HG03565 (cell line): ENCODE measurements at regions not wholly inside any gene's neighbourhood (a gene's known extent, or its start where the extent isn't known, plus 50 kb on each side); places are given as distances from the start of the nearest gene placed in this dataset.
"Not testable (repeated sequence)": the region's sequence is repeated elsewhere in the genome, so short reads cannot be mapped to it uniquely, and the experiment has no call there.

Experiments used
- ATAC-seq: cut with Tn5 transposase; IDR thresholded peaks from one replicate; pipeline ENCODE4 v1.9.1; 2021; ENCODE audit warnings: mild to moderate bottlenecking, moderate library complexity; ENCODE audit not compliant: unreplicated experiment

GRCh38 chr1:168825129-168825528, 96.1 kb upstream of the DPT start:
- ATAC-seq, result no peak

GRCh38 chr1:168825820-168826219, 96.8 kb upstream of the DPT start:
- ATAC-seq, result no peak

DNA sequence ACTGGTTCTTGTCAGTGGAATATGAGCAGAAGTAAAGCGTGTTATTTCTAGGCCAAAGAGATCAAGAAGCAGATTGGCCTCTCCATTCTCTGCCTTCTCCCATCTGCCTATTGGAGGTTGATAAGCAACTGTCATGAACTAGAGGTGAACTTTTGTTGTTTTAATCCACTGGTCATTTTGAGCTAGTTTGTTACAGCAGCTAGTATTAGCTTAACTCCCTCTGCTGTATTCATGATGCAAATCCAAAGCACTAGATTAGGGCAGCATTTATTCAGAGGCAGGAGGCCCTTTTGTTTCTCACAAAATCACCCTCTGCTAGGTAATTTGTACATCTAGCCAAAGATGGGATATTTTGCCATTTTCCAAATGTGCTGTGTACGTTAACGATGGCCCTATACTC, 97.3 kb upstream of the DPT start:
- ATAC-seq, result no peak

GRCh38 chr1:168827557-168827956, 98.6 kb upstream of the DPT start:
- no peak for ATAC-seq

DNA sequence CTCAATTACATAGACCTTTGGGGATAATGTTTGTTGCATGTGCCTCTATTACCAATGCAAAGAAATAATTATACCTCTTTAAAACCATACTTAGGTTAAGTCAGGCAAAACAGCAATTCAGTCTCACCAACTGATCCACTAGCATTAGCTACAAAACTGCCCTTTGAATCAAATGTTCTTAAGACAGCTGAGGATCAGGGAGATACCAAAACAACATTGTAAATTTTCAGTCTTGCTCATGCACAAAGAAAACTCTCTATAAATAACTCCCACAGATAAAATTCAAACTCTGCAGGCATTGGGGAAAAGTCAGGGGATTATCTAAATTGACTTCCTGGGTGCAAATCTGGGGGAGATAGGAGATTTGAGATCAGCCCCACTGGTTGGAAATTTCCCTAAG, 100.9 kb upstream of the DPT start:
- ATAC-seq, result no peak

DNA sequence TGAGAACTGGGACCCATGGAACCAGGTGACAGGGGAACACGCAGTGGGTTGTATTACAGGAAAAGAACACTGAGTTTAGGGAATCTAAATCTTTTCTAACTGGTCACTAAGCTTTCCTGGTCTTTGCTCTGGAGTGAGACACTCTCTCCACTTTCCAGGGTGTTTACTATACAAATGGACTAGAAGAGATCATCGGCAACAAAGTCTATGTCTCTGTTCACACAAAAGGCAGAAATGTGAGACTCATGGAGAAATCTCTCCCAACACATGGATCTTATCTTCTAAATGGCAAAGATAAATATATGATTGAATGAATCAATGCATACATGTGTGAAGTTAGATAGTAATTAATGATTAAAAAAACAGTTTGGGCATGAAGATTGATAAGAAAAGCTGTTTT, 101.6 kb upstream of the DPT start:
- no peak for ATAC-seq

DNA sequence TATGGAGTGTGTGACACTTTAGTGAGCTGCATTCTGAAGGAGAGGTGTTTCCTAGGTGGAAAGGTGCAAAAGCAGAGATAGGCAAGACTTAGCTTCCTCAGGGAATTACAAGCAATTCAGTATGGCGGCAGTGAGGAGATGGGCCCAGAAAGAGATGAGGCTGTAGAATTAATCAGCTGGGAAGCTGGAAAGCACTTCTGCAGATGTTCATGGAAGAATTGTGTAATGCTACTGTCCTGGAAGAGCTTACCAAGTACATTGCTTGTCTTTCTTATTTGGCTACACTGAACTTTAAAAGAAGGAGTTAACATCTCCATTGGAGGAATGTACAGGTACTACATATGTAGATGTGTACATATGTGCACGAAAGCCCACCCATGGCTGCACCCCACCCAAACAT, 103.7 kb upstream of the DPT start:
- no peak for ATAC-seq

DNA sequence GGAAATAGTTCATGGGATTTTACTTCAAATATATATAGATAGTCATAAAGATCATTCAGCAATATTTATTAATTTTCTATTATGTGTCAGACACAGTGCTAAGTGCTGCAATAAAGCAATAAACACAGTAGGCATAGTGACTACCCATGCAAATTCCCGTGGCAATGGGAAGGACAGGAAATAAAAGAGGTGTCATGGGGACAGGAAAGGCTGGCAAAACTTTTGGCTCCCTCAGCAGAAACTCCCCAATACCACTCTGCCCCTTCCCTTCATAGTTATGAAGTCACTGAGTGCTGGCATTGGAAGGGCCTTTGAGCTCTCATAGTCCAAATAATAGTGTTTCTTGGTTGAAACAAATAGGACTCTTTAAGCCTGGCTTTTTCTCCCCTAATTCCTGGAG, 104.4 kb upstream of the DPT start:
- no peak for ATAC-seq

DNA sequence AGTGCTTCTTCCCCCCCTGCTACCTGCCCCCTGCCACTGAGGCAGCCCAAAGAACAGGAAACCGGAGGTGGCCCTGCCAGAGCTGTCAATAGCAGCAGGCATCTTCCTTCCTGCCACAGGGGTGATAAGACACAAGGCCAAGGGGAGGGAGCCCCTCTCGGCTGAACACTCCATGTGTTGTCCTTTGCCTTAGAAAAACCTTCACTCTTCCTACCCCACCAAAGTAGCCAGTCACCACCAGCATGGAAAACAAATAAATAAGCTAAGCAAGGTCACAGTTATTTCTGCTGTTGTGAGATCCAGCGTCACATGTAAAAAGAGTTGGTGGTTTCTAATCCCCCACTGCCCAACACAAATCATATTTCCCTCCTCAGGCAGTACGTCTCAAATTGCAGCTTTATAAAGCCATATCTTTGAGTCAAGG, 104.8 kb upstream of the DPT start:
- no peak for ATAC-seq

DNA sequence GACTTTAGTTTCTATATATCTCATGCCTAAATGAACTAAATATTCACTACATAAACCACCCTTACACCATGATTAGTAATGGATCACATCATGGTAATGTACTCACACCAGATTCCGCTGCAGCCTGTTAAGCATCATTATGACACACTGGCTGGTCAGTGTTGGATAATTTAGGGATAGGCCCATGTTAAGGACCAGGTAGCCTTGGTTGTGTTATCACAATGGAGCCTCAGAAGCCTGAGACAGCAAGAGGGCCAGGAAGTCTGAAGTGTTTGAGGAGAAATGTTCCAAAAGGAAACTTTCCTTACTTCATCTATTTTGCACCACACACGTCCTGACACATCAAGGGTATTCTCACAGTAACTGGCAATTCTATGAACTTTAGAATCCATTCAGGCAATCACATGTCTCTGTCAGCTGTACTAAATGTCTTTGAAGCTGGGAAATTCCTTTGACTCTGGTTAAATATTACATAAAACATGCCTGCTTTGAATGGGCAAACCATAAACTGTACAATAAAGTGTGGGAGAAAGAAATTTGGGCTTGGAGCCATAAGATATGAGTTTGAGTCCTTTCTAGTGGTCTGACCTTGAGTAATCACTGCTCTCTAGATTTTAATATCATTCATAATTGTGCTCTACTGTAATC, 105.3 kb upstream of the DPT start:
- ATAC-seq, result no peak

DNA sequence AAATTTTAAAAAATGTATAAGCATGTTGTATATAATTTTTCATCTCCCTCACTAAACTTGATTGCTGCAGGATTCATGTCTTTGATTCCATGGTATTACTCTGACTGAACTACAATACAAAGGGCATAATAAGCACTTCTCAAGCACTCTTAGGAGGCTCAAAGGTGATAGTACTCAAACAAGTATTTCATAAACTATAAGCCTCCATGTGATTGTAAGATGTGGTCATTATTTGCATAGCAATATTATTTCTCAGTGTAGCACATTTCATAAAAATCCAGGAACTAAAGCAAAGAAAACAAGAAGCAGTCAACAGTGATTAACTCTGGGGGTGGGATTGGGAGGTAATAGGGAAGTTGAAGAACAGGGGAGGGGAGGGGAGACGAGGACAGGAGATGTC, 106.2 kb upstream of the DPT start:
- no peak for ATAC-seq

DNA sequence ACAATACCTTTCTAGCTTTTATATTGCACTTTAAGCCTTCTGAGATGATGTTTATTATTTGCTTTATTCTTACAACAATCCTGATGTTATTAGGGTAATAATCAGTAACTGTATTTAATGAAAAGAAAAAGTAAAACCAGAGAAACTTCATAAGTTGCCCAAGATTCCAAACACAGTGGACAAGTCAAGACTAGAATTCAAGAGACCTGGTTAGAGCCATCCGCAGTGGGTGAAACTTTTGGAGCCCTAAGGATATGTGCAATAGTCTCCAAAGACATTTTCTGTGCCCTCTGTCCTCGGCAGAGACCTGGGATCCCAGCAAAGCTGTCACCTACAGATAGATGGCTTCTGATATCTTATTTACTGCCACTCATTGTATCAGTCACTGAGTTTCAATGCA, 106.8 kb upstream of the DPT start:
- ATAC-seq, result no peak

DNA sequence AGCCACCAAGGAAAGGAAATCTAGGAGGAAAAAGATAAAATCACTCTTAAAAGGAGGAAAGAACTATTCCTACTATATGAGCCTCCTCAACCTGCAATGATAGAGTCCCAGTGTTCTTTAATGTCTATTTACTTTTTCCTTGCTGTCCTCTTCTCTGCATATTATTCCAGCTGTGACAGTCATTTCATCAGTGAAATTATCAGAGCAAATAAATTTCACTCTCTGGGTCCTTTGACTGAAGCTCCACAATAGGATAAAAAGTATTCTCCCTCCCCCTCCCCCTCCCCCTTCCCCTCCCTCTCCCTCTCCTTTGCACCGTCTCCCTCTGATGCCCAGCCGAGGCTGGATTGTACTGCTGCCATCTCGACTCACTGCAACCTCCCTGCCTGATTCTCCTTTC, 107.5 kb upstream of the DPT start:
- ATAC-seq, result no peak

GRCh38 chr1:168837230-168837629, 108.2 kb upstream of the DPT start:
- ATAC-seq, result not testable (repeated sequence)

DNA sequence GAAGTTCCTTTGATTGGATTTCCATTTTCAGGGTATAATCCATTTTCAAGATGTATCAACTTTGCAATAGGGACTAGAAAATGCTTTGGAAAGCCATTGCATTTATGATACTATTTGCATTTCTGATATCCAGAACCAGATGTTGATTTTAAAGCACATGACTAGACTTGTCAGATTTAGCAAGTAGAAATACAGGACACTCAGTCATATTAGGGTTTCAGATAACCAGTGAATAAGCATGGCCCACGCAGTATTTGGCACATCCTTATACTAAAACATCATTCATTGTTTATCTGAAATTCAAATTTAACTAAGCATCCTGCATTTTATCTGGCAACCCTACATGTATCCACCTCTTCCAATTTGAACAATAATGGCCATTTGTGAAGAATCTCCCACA, 113.3 kb upstream of the DPT start:
- ATAC-seq, result no peak

DNA sequence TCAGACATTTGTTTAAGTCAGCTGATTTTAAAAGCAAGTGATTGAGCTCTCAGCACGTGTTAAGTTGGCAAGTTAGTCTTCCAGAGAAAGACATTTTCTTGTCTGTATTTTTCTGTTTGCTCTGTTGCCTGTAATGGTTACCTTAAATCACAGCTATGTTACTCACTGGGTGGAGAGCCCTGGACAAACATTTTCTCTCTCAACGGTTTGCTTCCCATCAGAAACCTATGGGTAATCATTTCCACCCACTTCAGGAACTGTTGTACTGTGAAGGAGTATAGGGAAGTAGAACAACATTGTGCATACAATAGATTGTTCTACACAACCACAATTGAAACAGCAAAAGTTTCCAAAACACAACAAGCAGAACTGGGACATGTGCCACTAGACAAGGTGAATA, 113.9 kb upstream of the DPT start:
- ATAC-seq, result no peak

DNA sequence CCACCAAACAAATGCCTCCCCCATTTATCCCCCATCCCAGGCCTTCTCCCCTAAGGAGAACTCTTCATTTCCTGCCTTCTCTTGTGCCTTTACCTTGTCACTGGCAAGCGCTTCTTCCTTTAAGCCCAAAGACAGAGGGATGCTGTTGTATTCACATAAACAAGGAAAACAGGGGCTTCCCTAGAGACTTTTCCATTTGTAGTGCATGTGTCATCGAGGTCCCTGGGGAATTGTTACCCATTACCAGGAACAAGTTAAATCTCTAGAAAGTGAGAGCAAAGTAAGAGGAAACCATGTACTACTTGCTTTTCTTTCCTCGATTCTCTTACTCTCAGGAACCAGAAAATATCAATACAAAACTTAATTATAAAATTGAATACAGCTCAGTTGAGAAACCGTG, 114.4 kb upstream of the DPT start:
- no peak for ATAC-seq

DNA sequence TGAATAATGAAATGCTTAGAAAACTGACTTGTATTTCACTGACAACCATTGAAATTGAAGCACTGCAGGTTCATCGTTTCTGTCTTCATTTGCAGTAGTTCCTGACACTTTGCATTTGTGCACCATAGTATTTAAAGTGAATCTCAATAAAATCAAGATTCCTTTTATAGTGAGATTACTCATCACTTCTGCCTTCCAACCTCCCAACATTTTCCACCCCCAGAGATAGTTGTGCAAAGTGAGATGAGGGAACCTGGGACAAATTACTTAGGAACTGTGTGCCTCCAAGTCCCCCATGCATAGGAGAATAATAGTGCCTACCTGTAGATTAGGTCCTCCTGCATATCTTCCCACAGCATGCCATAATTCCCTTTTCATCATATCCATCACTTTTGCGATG, 114.9 kb upstream of the DPT start:
- no peak for ATAC-seq

DNA sequence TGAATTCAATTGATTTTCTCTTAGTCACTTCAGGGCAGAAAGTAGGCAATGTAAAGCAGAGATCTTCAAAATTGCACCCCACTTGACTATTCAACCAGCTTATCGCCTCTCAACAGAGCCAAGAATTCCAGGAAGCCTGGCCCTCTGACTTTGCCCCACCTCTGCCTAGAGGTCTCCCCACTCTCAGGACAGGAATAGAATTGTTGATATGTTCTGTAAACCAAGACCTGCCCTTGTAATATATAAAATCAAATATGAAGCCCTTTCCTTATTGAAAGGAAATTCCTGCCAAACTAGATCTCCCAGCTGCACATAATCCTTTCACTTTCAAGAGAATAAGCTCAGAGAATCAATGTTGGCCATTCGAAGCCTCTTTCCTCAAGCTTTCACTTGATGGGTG, 116.1 kb upstream of the DPT start:
- no peak for ATAC-seq

GRCh38 chr1:168848051-168848450, 119.0 kb upstream of the DPT start:
- no peak for ATAC-seq

DNA sequence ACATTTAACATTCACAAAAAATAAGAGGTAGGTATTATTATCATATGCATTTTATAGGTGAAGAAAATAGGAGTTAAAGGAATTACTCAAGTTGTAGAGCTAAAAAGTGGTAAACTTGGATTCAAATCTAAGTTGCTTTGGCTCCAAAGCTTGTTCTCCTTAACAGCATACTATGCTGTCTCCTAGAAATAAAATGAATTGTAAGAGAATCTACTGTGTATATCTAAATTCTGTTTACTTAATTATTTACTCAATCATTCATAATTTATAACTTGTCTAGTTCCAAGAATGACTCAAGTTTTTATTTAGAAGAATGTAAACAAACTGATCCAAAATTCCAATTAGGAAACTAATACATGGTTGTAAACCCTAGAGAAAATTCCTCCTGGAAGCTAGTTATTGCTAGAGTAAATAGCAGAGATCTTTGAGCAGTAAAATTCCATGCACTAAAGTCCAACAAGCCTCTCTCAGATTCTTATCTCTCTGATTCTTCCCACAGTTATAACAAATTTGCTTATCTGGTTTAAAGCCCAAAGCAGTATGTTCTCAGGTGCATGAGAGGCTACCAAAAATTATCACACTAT, 132.5 kb upstream of the DPT start:
- no peak for ATAC-seq

DNA sequence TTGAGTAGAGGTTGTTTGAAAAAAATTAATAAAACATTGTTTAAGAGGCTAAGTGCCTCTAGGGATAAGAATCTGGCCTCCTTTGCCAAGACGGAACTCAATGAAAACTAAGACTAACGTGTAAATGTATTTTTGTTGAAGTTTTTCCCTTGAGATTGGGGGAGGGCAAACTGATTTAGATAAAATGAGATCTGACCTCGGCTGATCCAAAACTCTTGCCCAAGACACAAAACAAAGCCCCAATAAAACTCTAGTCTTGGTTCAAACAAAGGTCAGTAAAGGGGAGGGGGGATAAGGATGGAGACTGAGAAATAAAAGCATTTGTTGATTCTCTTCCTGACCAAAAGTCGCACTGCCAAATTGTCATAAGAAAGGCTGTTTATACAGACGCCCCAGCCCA, 134.8 kb upstream of the DPT start:
- no peak for ATAC-seq

DNA sequence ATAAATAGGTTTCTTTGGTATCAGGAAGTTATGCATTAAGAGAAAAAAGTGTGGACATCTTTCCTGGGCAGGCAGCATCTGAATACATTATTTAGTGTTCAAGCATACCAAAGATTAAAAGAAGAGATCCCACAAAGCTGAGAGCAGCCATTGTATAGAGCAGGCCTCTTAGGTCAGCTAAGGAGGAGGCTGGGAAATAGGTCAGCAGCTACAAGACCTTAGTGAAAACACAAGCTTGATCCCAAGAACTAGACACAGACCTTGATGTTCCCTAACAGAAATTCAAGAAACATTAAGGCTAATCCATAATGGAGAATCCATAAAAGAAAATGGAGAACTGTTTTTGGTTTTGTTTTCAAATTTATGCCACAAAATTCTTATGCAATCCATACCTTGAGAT, 135.3 kb upstream of the DPT start:
- ATAC-seq, result no peak
